OCI-LY3 (cell line): ENCODE measurements at regions not wholly inside any gene's neighbourhood (a gene's known extent, or its start where the extent isn't known, plus 50 kb on each side); places are given as distances from the start of the nearest gene placed in this dataset.

Experiments used
- H2AFZ ChIP-seq: fragments of 200-600, 300-600 bp; shearing (Covaris generic); 2 replicates; pipeline ENCODE4 v1.6.0; 2014; ENCODE audit warnings: antibody characterized with exemption, low read depth, low read length
- H3K27ac ChIP-seq: fragments of 200-600, 300-600 bp; sonication (generic); 2 replicates; pipeline ENCODE4 v1.5.1; 2014; ENCODE audit warnings: mild to moderate bottlenecking, low read length, moderate library complexity, mixed read lengths
- H3K27me3 ChIP-seq: fragments of 200-600, 300-600 bp; sonication (generic); 2 replicates; pipeline ENCODE4 v1.6.1; 2014; ENCODE audit warnings: low read depth, low read length, mixed read lengths
- H3K36me3 ChIP-seq: fragments of 200-600, 300-600 bp; sonication (generic); replicated peaks from 2 replicates; pipeline ENCODE3; 2014; ENCODE audit warnings: low read depth, low read length, mixed read lengths
- H3K4me1 ChIP-seq: fragments of 300-600, 200-600 bp; sonication (generic); 2 replicates; pipeline ENCODE4 v1.6.1; 2014; ENCODE audit warnings: low read length, mixed read lengths
- H3K4me2 ChIP-seq: fragments of 200-600, 300-600 bp; sonication (generic); 2 replicates; pipeline ENCODE4 v1.6.1; 2014; ENCODE audit warnings: low read length, mixed read lengths
- H3K4me3 ChIP-seq: fragments of 300-600, 200-600 bp; sonication (generic); 2 replicates; pipeline ENCODE4 v1.5.1; 2014; ENCODE audit warnings: antibody characterized with exemption, mild to moderate bottlenecking, low read length, moderate library complexity
- H3K79me2 ChIP-seq: fragments of 300-600, 200-600 bp; shearing (Covaris generic); 2 replicates; pipeline ENCODE4 v1.6.1; 2014; ENCODE audit warnings: mild to moderate bottlenecking, low read length, mixed read lengths
- H3K9ac ChIP-seq: fragments of 300-600, 200-600 bp; shearing (Covaris generic); 2 replicates; pipeline ENCODE4 v1.6.0; 2014; ENCODE audit warnings: mild to moderate bottlenecking, low read length, moderate library complexity
- H3K9me3 ChIP-seq: fragments of 200-600, 300-600 bp; shearing (Covaris generic); 2 replicates; pipeline ENCODE4 v1.6.1; 2014; ENCODE audit warnings: low read length, mixed read lengths; ENCODE audit not compliant: insufficient read depth
- H4K20me1 ChIP-seq: fragments of 200-600, 300-600 bp; sonication (generic); 2 replicates; pipeline ENCODE4 v1.6.1; 2016; ENCODE audit warnings: low read length, mixed read lengths; ENCODE audit not compliant: insufficient read depth
- EZH2phosphoT487 ChIP-seq: fragments of 200-600 bp; shearing (Covaris generic); IDR thresholded peaks from 2 replicates; pipeline ENCODE4 v1.6.1; 2018; ENCODE audit warnings: antibody characterized with exemption, mixed run types, low read depth
- TF ChIP-seq, protein P1 (sequence below): fragments of 200-600, 300-600 bp; sonication (generic); IDR thresholded peaks from 2 replicates; pipeline ENCODE4 v1.5.1; 2014; ENCODE audit warnings: antibody characterized with exemption, low read length, low read depth

DNA sequence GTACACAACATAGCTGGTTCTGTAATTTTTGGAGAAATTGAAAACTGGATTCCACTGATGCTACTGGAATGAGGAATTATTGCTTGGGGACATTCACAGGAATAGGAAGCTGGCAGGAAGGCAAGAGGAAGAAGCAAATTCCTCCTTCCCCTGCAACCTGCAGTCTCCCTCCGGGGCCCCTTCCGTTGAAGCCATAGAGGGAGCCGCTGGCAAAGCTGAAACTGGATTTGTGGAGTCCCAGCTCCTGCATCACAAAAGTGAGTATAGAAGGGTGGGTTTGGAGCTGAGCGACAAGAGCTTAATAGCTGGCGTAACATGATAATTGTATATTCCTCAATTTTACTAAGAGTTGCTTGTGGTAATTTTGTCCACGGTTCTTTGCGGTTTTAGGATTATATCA lies 190.8 kb downstream of the ADRA2A start:
- H2AFZ ChIP-seq: no peak overlapping the region

DNA sequence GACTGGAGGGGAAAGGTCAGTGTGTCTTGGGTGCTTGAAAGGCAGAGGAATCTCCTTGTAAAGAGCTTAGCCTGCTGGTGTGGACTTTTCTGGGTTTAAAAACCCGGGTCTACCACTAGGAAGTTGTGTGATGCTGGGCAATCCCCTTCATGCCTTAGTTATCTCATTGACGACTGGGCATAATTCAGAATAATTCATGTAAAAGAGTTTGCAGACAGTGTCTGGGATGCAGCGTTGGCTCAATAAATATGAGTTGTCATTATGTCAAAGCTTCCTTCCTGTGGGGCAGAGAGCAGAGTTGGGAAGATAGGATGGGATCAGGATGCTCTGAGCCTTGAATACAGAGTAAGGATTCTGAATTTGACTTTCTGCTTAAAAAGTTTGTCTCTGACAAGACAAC lies 196.4 kb downstream of the ADRA2A start:
- H3K4me1 ChIP-seq: no peaks in the 10 kb centered on the region
- no peak overlapping the region for H2AFZ ChIP-seq
- H3K4me3 ChIP-seq: no peak overlapping the region
- no peak overlapping the region for H3K9ac ChIP-seq
- H3K79me2 ChIP-seq: no peaks in the 10 kb centered on the region
- no peaks in the 10 kb centered on the region for H3K9me3 ChIP-seq
- TF ChIP-seq, protein P1, sequence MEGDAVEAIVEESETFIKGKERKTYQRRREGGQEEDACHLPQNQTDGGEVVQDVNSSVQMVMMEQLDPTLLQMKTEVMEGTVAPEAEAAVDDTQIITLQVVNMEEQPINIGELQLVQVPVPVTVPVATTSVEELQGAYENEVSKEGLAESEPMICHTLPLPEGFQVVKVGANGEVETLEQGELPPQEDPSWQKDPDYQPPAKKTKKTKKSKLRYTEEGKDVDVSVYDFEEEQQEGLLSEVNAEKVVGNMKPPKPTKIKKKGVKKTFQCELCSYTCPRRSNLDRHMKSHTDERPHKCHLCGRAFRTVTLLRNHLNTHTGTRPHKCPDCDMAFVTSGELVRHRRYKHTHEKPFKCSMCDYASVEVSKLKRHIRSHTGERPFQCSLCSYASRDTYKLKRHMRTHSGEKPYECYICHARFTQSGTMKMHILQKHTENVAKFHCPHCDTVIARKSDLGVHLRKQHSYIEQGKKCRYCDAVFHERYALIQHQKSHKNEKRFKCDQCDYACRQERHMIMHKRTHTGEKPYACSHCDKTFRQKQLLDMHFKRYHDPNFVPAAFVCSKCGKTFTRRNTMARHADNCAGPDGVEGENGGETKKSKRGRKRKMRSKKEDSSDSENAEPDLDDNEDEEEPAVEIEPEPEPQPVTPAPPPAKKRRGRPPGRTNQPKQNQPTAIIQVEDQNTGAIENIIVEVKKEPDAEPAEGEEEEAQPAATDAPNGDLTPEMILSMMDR: no peak
- TF ChIP-seq EZH2phosphoT487: no peak
- no peak overlapping the region for H3K4me2 ChIP-seq
- no peaks in the 10 kb centered on the region for H4K20me1 ChIP-seq
- H3K36me3 ChIP-seq: no peaks in the 10 kb centered on the region
- no peaks in the 10 kb centered on the region for H3K27me3 ChIP-seq
- no peak overlapping the region for H3K27ac ChIP-seq

More for the DNA sequence above, 190.8 kb downstream of the ADRA2A start:
- no peak for TF ChIP-seq EZH2phosphoT487
- TF ChIP-seq, protein P1: no peak
- Histone ChIP-seq H4K20me1 (no peaks in the 10 kb centered on the region), H3K27ac (no peak overlapping the region), H3K4me2 (no peak overlapping the region), H3K79me2 (no peaks in the 10 kb centered on the region), H3K4me3 (no peak overlapping the region), H3K9me3 (no peaks in the 10 kb centered on the region), H3K9ac (no peak overlapping the region), H3K36me3 (no peaks in the 10 kb centered on the region), H3K4me1 (no peaks in the 10 kb centered on the region), H3K27me3 (no peaks in the 10 kb centered on the region)

DNA sequence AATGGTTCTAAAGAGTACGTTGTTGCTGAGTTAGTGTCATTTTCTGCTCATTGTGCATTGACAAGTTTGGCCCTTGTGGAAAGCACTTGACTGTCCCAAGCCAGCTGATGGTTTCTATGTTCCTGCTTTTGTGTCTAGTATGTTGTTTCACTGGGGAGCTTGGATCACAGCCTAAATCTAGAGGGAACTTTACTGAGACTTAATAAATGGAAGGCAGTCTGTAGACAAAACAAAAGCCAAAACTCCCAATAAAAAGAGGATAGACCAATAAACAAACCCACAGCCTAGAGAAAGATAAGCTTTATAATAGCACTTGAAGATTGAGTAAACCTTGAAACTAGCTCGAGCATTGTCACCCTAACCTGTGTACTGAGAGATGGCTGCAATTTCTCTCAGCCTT lies 196.8 kb downstream of the ADRA2A start:
- Histone ChIP-seq H4K20me1 (no peaks in the 10 kb centered on the region), H3K9me3 (no peaks in the 10 kb centered on the region), H3K4me1 (no peaks in the 10 kb centered on the region), H3K27me3 (no peaks in the 10 kb centered on the region), H3K9ac (no peak overlapping the region), H3K36me3 (no peaks in the 10 kb centered on the region), H3K4me3 (no peak overlapping the region), H3K79me2 (no peaks in the 10 kb centered on the region), H3K27ac (no peak overlapping the region), H3K4me2 (no peak overlapping the region), H2AFZ (no peak overlapping the region)
- TF ChIP-seq, protein P1: no peak
- TF ChIP-seq EZH2phosphoT487: no peak

DNA sequence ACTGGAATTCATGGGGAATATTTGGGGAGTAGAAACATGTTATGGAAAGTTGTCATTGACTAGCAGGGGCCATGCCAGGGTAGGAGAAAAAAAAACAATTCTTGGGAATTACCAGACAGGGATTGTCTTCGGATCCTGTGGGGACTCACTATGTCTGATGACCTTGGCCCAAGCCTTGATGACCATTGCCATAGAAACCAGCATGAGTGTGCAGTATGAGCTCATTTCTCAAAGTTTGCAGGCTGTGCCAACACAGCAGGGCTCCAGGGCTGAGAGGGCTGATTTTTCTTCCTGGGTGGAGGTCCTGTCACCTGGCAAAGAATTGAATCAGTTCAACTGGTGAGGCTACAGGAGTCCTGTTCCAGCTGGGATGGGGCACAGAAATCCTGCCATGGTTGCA lies 198.3 kb downstream of the ADRA2A start:
- TF ChIP-seq, protein P1: no peak
- TF ChIP-seq EZH2phosphoT487: no peak

More for the DNA sequence above, 198.3 kb downstream of the ADRA2A start:
- no peaks in the 10 kb centered on the region for H3K79me2 ChIP-seq
- H3K9me3 ChIP-seq: no peaks in the 10 kb centered on the region
- H2AFZ ChIP-seq: no peak overlapping the region
- H3K4me3 ChIP-seq: no peak overlapping the region
- no peaks in the 10 kb centered on the region for H4K20me1 ChIP-seq
- no peak overlapping the region for H3K4me2 ChIP-seq
- no peak overlapping the region for H3K27ac ChIP-seq
- H3K9ac ChIP-seq: no peak overlapping the region
- no peaks in the 10 kb centered on the region for H3K27me3 ChIP-seq
- no peaks in the 10 kb centered on the region for H3K4me1 ChIP-seq
- H3K36me3 ChIP-seq: no peaks in the 10 kb centered on the region
